ENCODE measurements at regions not wholly inside any gene's neighbourhood (a gene's known extent, or its start where the extent isn't known, plus 50 kb on each side); places are given as distances from the start of the nearest gene placed in this dataset.

GRCh38 chr4:122541996-122542395 is 78.9 kb downstream of the IL21 start:
- H3K4me2 ChIP-seq (ENCODE audit: insufficient read depth in 1 of 2, low read depth in 2 of 2, low read length in 2 of 2), result no peak overlapping the region
- FAIRE-seq, result no peak
- CTCF ChIA-PET (ENCODE audit: partially characterized antibody), result interaction anchor here (0.9 to 2.4 kb wide), 2 partner anchors 34 to 36 kb away, joined by 4 to 5 read pairs; no protein-coding TSS in a partner anchor

More at GRCh38 chr4:122541996-122542395, 78.9 kb downstream of the IL21 start:
- POLR2A ChIA-PET (ENCODE audit: partially characterized antibody), result no interaction called here
- no peak for DNase-seq (ENCODE audit: low read depth in 1 of 2, low spot score in 2 of 2)
- Histone ChIP-seq H2AFZ (ENCODE audit: low read length) (no peak overlapping the region), H3K23ac (ENCODE audit: insufficient read length) (no peak overlapping the region), H2BK20ac (ENCODE audit: low read length) (no peak overlapping the region), H3K79me2 (ENCODE audit: control insufficient read depth in 1 of 2, insufficient read depth in 2 of 2, low read length in 2 of 2) (no peaks in the 10 kb centered on the region), H4K20me1 (replicated peaks in 1 of 2; ENCODE audit: control insufficient read depth in 1 of 2, insufficient read depth in 2 of 2, low read length in 2 of 2) (no peaks in the 10 kb centered on the region), H3K56ac (replicated peaks; ENCODE audit: insufficient read length, low read depth, low read length) (no peak overlapping the region), H3K23me2 (ENCODE audit: low read depth, low read length) (no peaks in the 10 kb centered on the region), H3K4me1 (replicated peaks in 1 of 4; ENCODE audit: control insufficient read depth in 3 of 4, insufficient read depth in 4 of 4, low read length in 3 of 4) (no peaks in the 10 kb centered on the region), H4K5ac (ENCODE audit: insufficient read length, low read depth, low read length) (no peak overlapping the region), H4K8ac (ENCODE audit: extremely low read depth, insufficient read depth, low read length) (no peak overlapping the region), H3K27ac (ENCODE audit: low read depth, low read length) (no peak overlapping the region), H2AK5ac (ENCODE audit: low read depth, low read length) (no peak overlapping the region), H3K4ac (replicated peaks; ENCODE audit: insufficient read length, low read depth, low read length) (no peak overlapping the region), H4K91ac (replicated peaks; ENCODE audit: insufficient read length, low read length) (no peak overlapping the region), H3K18ac (ENCODE audit: extremely low read depth, low read length) (no peak overlapping the region), H3K4me3 (ENCODE audit: extremely low read depth in 1 of 4, insufficient read depth in 2 of 4, low read depth in 3 of 4, low read length in 4 of 4) (no peak overlapping the region), H3K9ac (replicated peaks in 1 of 4; ENCODE audit: extremely low read depth in 1 of 4, low read depth in 3 of 4, low read length in 3 of 4) (no peak overlapping the region), H3K36me3 (ENCODE audit: control insufficient read depth in 2 of 4, insufficient read depth in 4 of 4, low read length in 3 of 4) (no peaks in the 10 kb centered on the region), H3K27me3 (replicated peaks in 1 of 4; ENCODE audit: control insufficient read depth in 3 of 4, extremely low read depth in 1 of 4, insufficient read depth in 3 of 4, low read length in 3 of 4) (no peaks in the 10 kb centered on the region), H2BK5ac (ENCODE audit: low read depth, low read length) (no peak overlapping the region), H3K14ac (ENCODE audit: insufficient read length) (no peak overlapping the region), H3K79me1 (ENCODE audit: low read depth, low read length) (no peaks in the 10 kb centered on the region), H2BK12ac (ENCODE audit: low read depth, low read length) (no peak overlapping the region), H2BK15ac (ENCODE audit: low read length) (no peak overlapping the region), H3K9me3 (ENCODE audit: insufficient read depth in 2 of 2, low read depth in 1 of 2, low read length in 1 of 2) (no peaks in the 10 kb centered on the region; a peak in 1 of 4 replicates), H2BK120ac (replicated peaks; ENCODE audit: low read depth, low read length) (no peak overlapping the region)
- 97% methylated on average over 3 of the region's 3 CpGs; no CpG with 5 or more reads in 1 of the 2 experiments for WGBS, 2 experiments (ENCODE audit: extremely low coverage in 1 of 2, insufficient coverage in 1 of 2, insufficient read length in 1 of 2, insufficient replicate concordance in 2 of 2, low coverage in 1 of 2, low lambda C conversion rate in 2 of 2, missing lambda C conversion rate in 1 of 2)
- TF ChIP-seq SIRT6 (IDR thresholded peaks at IDR 0.05; ENCODE audit: low read length) (no peak), PHF8 (conservative IDR thresholded peaks at IDR 0.05; ENCODE audit: low read depth, low read length) (no peak), TAF7 (optimal IDR thresholded peaks at IDR 0.05; ENCODE audit: borderline replicate concordance, low read depth, low read length) (no peak)
